HEK293T (cell line): ENCODE measurements at regions not wholly inside any gene's neighbourhood (a gene's known extent, or its start where the extent isn't known, plus 50 kb on each side); places are given as distances from the start of the nearest gene placed in this dataset.

Experiments
- CTCF ChIA-PET: fragments of 350-600 bp; formaldehyde crosslinking; extraction: SDS; loops from one replicate; lab custom pipeline; 2021; ENCODE audit warnings: antibody characterized with exemption, inconsistent platforms; lab: Yijun Ruan, JAX
- POLR2A ChIA-PET: fragments of 350-600 bp; formaldehyde crosslinking; extraction: SDS; loops from one replicate; lab custom pipeline; 2020; ENCODE audit warnings: antibody characterized with exemption, inconsistent platforms; lab: Yijun Ruan, JAX
- DNase-seq: peaks from one replicate; pipeline ENCODE4 v3.0.0; 2012; ENCODE audit warnings: mixed read lengths; ENCODE audit errors: extremely low spot score
- ARNT ChIP-seq: fragments of 450-650 bp; IDR thresholded peaks from 2 replicates; pipeline ENCODE4 v1.6.1; 2017; ENCODE audit warnings: mild to moderate bottlenecking
- BHLHE40 ChIP-seq: fragments of 450-650 bp; IDR thresholded peaks from 2 replicates; pipeline ENCODE4 v1.6.1; 2016; ENCODE audit warnings: mild to moderate bottlenecking, moderate library complexity, borderline replicate concordance
- CTBP1 ChIP-seq: fragments of 450-650 bp; IDR thresholded peaks from 2 replicates; pipeline ENCODE4 v1.6.1; 2016; ENCODE audit warnings: borderline replicate concordance
- ELF4 ChIP-seq: fragments of 450-650 bp; IDR thresholded peaks from 2 replicates; pipeline ENCODE4 v1.6.1; 2017; ENCODE audit warnings: antibody characterized with exemption
- FOXA1 ChIP-seq: fragments of 450-650 bp; IDR thresholded peaks from 2 replicates; pipeline ENCODE4 v1.6.1; 2016; ENCODE audit warnings: mild to moderate bottlenecking
- FOXK2 ChIP-seq: fragments of 450-650 bp; IDR thresholded peaks from 2 replicates; pipeline ENCODE4 v1.6.1; 2016; ENCODE audit warnings: mild to moderate bottlenecking
- FOXM1 ChIP-seq: fragments of 450-650 bp; IDR thresholded peaks from 2 replicates; pipeline ENCODE4 v1.6.1; 2017; ENCODE audit warnings: mild to moderate bottlenecking, borderline replicate concordance
- HDGF ChIP-seq: fragments of 450-650 bp; IDR thresholded peaks from 2 replicates; pipeline ENCODE4 v1.6.1; 2017; ENCODE audit warnings: antibody characterized with exemption, borderline replicate concordance
- L3MBTL2 ChIP-seq: fragments of 450-650 bp; conservative IDR thresholded peaks from 2 replicates; pipeline ENCODE4 v1.6.1; 2016; ENCODE audit warnings: mild to moderate bottlenecking
- LEF1 ChIP-seq: fragments of 450-650 bp; IDR thresholded peaks from 2 replicates; pipeline ENCODE4 v1.6.1; 2017; ENCODE audit warnings: mild to moderate bottlenecking, borderline replicate concordance
- NFRKB ChIP-seq: fragments of 450-650 bp; IDR thresholded peaks from 2 replicates; pipeline ENCODE4 v1.6.1; 2016; ENCODE audit warnings: mild to moderate bottlenecking, moderate library complexity
- SP1 ChIP-seq: fragments of 450-650 bp; IDR thresholded peaks from 2 replicates; pipeline ENCODE4 v1.6.1; 2017
- SUZ12 ChIP-seq: fragments of 450-650 bp; IDR thresholded peaks from 2 replicates; pipeline ENCODE4 v1.6.1; 2016; ENCODE audit warnings: mild to moderate bottlenecking
- TARDBP ChIP-seq: fragments of 450-650 bp; IDR thresholded peaks from 2 replicates; pipeline ENCODE4 v1.6.1; 2016
- ZNF384 ChIP-seq: fragments of 450-650 bp; IDR thresholded peaks from 2 replicates; pipeline ENCODE4 v1.6.1; 2016
- TF ChIP-seq, protein P1 (sequence below): fragments of 450-650 bp; IDR thresholded peaks from 2 replicates; pipeline ENCODE4 v1.6.1; 2016

DNA sequence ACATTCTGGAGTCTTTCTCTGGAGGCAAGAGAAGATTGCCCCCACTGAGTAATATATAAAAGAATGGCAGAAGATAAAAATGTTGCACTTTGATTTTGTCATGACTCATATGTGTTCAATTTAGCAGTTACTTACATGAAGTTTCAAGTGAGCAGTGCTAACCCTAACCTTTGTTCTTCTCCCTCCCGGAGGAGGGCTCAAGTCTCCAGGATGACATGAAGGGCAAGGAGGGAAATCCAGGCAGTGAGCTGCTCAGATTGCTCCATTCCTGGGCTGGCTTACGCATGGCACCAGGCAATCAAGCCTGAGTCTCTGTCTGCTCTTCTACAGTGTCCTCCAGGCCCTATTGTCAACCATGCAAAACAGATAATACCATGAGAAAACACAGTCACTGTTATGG, 322.3 kb downstream of the DUSP6 start:
- ChIA-PET POLR2A (no interaction called here), CTCF (no interaction called here)
- TF ChIP-seq FOXK2 (no peak), ZNF384 (no peak), FOXA1 (no peak), FOXM1 (no peak), TARDBP (no peak), LEF1 (no peak), ARNT (no peak), BHLHE40 (no peak), CTBP1 (no peak), SUZ12 (no peak), ELF4 (no peak), NFRKB (no peak), L3MBTL2 (no peak), HDGF (no peak), SP1 (no peak)
- TF ChIP-seq, protein P1, sequence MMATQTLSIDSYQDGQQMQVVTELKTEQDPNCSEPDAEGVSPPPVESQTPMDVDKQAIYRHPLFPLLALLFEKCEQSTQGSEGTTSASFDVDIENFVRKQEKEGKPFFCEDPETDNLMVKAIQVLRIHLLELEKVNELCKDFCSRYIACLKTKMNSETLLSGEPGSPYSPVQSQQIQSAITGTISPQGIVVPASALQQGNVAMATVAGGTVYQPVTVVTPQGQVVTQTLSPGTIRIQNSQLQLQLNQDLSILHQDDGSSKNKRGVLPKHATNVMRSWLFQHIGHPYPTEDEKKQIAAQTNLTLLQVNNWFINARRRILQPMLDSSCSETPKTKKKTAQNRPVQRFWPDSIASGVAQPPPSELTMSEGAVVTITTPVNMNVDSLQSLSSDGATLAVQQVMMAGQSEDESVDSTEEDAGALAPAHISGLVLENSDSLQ: no peak
- DNase-seq: no peak

DNA sequence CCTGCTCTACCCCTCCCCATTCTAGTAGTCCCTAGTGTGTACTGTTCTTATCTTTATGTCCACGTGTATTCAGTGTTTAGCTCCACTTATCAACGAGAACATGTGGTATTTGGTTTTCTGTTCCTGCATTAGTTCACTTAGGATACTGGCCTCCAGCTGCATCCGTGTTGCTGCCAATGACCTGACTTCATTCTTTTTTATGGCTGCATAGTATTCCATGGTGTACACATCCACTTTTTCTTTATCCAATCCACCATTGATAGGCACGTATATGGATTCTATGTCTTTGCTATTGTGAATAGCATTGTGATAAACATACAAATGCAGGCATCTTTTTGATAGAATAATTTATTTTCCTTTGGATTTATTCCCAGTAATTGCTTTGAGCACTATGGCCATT, 327.7 kb downstream of the DUSP6 start:
- POLR2A ChIA-PET: no interaction called here
- CTCF ChIA-PET: no interaction called here
- no peak for DNase-seq
- TF ChIP-seq ELF4 (no peak), FOXA1 (no peak), ZNF384 (no peak), ARNT (no peak), HDGF (no peak), L3MBTL2 (no peak), TARDBP (no peak), NFRKB (no peak)
- TF ChIP-seq, protein P1: no peak

DNA sequence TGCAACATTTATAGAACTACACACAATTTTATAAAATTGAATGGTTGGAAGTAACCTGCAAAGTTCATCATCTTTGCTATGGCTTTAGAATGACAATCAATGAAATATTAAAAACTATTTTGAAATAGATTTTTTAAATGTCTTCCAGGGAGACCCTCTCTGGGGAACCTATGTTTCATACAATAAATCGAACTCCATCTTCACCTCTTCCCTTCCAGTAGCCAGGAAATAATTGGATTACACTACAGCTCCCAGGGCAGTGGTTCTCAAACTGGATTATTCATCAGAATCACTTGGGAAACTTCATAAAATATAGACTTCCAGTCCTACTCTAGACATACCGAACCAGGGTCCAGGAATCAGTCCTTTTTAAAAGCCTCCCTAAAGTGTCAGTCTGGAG, 328.4 kb downstream of the DUSP6 start:
- TF ChIP-seq HDGF: no peak
- TF ChIP-seq, protein P1: no peak
- TF ChIP-seq ZNF384: no peak
- TF ChIP-seq FOXK2: no peak
- TF ChIP-seq L3MBTL2: no peak
- TF ChIP-seq FOXA1: no peak
- no peak for TF ChIP-seq LEF1
- no peak for TF ChIP-seq SP1
- POLR2A ChIA-PET: no interaction called here
- no peak for DNase-seq
- CTCF ChIA-PET: no interaction called here

DNA sequence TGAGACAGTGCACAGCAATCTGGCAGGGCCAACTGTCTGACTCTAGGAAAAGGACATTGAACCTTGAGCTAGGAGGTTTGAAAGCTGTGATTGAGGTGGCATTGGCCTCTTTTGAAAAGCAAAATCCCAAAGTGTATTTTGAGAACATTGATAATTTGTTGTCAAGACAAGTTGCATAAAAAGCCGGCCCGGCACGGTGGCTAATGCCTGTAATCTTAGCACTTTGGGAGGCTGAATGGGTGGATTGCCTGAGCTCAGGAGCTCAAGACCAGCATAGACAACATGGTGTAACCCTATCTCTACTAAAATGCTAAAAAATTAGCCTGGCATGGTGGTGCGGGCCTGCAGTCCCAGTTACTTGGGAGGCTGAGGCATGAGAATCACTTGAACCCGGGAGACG, 331.6 kb downstream of the DUSP6 start:
- ChIA-PET POLR2A (no interaction called here), CTCF (interaction anchor here (0.5 kb wide), 1 partner anchor 443 kb away, joined by 3 read pairs; no protein-coding TSS in a partner anchor)
- TF ChIP-seq NFRKB: no peak
- no peak for TF ChIP-seq ZNF384
- no peak for TF ChIP-seq LEF1

DNA sequence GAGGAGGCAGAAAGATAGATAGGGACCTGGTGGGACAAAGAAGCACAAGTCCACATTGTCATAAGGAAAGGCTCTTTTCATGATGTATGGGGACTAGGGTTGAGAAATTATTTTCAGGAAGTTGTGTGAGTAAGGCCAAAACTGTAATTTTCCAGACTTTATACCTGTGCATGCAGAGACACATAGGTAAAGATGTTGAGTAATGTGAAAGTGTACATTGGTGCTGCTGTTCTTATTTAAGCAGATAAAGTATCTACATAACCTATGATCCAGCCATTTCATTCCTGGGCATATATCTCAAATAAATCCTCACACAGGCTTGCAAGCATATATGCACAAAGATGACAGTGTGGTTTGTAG, 332.2 kb downstream of the DUSP6 start:
- POLR2A ChIA-PET: no interaction called here
- DNase-seq: no peak
- no peak for TF ChIP-seq FOXM1
- TF ChIP-seq LEF1: no peak
- no peak for TF ChIP-seq FOXA1
- TF ChIP-seq L3MBTL2: no peak
- no peak for TF ChIP-seq HDGF

More for the DNA sequence above, 331.6 kb downstream of the DUSP6 start:
- DNase-seq: no peak

DNA sequence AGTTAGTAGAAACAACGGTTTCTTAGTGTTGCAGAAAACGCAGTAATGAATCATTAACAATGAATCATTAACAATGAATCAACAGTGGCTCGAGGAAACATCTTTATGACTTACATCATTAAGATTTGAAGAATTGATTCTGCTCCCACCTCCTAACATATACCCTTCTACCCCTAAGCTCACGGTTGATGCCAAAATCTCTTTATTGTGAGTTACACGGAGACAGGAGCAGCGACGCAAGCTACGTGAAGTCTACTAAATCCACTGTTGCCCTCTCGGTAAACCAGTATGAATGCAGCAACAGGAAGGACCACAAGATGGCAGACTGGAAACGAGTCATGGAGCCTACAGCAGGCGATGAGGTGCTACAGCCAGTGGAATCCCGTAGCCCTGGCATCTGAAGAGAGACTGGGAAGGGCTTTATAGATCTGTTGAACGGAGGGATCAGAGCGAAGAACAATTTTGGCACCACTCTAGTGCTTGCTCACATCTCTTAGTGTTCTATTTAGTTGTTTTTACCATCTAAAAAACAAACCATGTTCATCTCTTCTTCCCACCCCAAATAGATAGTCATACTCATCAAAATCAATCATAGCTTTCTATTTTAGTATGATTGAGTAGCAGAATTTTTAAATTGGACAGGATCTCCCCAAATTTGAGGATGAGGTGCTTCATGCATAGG, 332.7 kb downstream of the DUSP6 start:
- DNase-seq: peak; percentile 74
- ChIA-PET POLR2A (no interaction called here), CTCF (interaction anchor here (0.6 to 1.5 kb wide), 4 partner anchors 19 to 986 kb away, joined by 3 to 7 read pairs (median 4); partner anchors contain the start of gene GALNT4)
- TF ChIP-seq HDGF (no peak), SUZ12 (no peak), ELF4 (no peak)

More for the DNA sequence above, 332.2 kb downstream of the DUSP6 start:
- CTCF ChIA-PET: interaction anchor here (0.5 to 1.5 kb wide), 2 partner anchors 442 to 504 kb away, joined by 3 to 4 read pairs; partner anchors contain the start of gene GALNT4
